PC-9 (cell line): ENCODE measurements at regions not wholly inside any gene's neighbourhood (a gene's known extent, or its start where the extent isn't known, plus 50 kb on each side); places are given as distances from the start of the nearest gene placed in this dataset.

Experiments
- EZH2 ChIP-seq: fragments of 200-600 bp; sonication (generic); IDR thresholded peaks from 2 replicates; pipeline ENCODE4 v1.8.0; 2017; ENCODE audit warnings: antibody characterized with exemption, low read depth
- TF ChIP-seq, protein P1 (sequence below): fragments of 200-600 bp; sonication (generic); conservative IDR thresholded peaks from 2 replicates; pipeline ENCODE4 v1.6.1; 2017; ENCODE audit warnings: mixed run types, antibody characterized with exemption, mild to moderate bottlenecking, moderate library complexity

- TF ChIP-seq, protein P1, sequence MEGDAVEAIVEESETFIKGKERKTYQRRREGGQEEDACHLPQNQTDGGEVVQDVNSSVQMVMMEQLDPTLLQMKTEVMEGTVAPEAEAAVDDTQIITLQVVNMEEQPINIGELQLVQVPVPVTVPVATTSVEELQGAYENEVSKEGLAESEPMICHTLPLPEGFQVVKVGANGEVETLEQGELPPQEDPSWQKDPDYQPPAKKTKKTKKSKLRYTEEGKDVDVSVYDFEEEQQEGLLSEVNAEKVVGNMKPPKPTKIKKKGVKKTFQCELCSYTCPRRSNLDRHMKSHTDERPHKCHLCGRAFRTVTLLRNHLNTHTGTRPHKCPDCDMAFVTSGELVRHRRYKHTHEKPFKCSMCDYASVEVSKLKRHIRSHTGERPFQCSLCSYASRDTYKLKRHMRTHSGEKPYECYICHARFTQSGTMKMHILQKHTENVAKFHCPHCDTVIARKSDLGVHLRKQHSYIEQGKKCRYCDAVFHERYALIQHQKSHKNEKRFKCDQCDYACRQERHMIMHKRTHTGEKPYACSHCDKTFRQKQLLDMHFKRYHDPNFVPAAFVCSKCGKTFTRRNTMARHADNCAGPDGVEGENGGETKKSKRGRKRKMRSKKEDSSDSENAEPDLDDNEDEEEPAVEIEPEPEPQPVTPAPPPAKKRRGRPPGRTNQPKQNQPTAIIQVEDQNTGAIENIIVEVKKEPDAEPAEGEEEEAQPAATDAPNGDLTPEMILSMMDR: no peak
- no peak for TF ChIP-seq EZH2
Measured at GRCh38 chr3:81867875-81868274, 106.4 kb upstream of the GBE1 start.
